Mesothelial cell of epicardium (in vitro differentiated cells): ENCODE measurements at regions not wholly inside any gene's neighbourhood (a gene's known extent, or its start where the extent isn't known, plus 50 kb on each side); places are given as distances from the start of the nearest gene placed in this dataset.

Source experiments
- DNase-seq, 2 experiments: peaks; one replicate each; pipeline ENCODE4 v3.0.0; 2021; ENCODE audit warnings: low spot score in 2 of 2; ENCODE audit not compliant: unreplicated experiment in 2 of 2
- H3K27ac Mint-ChIP-seq: 2 replicates; pipeline ENCODE4 v1.8.0; 2021; ENCODE audit warnings: mixed read lengths
- H3K27me3 Mint-ChIP-seq: 2 replicates; pipeline ENCODE4 v1.8.0; 2021; ENCODE audit warnings: low read depth, mixed read lengths
- H3K36me3 Mint-ChIP-seq: 2 replicates; pipeline ENCODE4 v1.8.0; 2021; ENCODE audit warnings: mixed read lengths
- H3K4me1 Mint-ChIP-seq: 2 replicates; pipeline ENCODE4 v1.8.0; 2021; ENCODE audit warnings: mixed read lengths
- H3K4me3 Mint-ChIP-seq: 2 replicates; pipeline ENCODE4 v1.8.0; 2021; ENCODE audit warnings: mild to moderate bottlenecking, moderate library complexity, mixed read lengths
- H3K9me3 Mint-ChIP-seq: 2 replicates; pipeline ENCODE4 v1.8.0; 2021; ENCODE audit warnings: mixed read lengths
- CTCF ChIP-seq: fragments of 200-600 bp; sonication (generic); IDR thresholded peaks from one replicate; pipeline ENCODE4 v1.5.0; 2021; ENCODE audit warnings: antibody characterized with exemption; ENCODE audit not compliant: unreplicated experiment

GRCh38 chr3:25365636-25366035 is 62.4 kb upstream of the RARB start:
- TF ChIP-seq CTCF, result no peak
- Mint-ChIP-seq H3K27me3 (no peaks in the 10 kb centered on the region), H3K27ac (no peak overlapping the region), H3K36me3 (peaks cover 5% of the 10 kb centered on the region), H3K9me3 (peaks cover 13% of the 10 kb centered on the region), H3K4me3 (no peak overlapping the region), H3K4me1 (peaks cover 20% of the 10 kb centered on the region)
- DNase-seq, result no peak

GRCh38 chr3:25367025-25367424 is 61.0 kb upstream of the RARB start:
- Mint-ChIP-seq H3K36me3 (no peaks in the 10 kb centered on the region), H3K4me1 (peaks cover 13% of the 10 kb centered on the region)

GRCh38 chr3:25372167-25372566 is 55.9 kb upstream of the RARB start:
- TF ChIP-seq CTCF, result no peak

More at GRCh38 chr3:25367025-25367424, 61.0 kb upstream of the RARB start:
- H3K27me3 Mint-ChIP-seq, result no peaks in the 10 kb centered on the region
- TF ChIP-seq CTCF, result no peak
- peaks cover 6% of the 10 kb centered on the region for H3K9me3 Mint-ChIP-seq
- peak overlapping the region; percentile 28 for H3K27ac Mint-ChIP-seq
- no peak overlapping the region for H3K4me3 Mint-ChIP-seq
- no peak for DNase-seq

GRCh38 chr3:25376340-25376739 is 51.7 kb upstream of the RARB start:
- Mint-ChIP-seq H3K36me3 (no peaks in the 10 kb centered on the region), H3K27ac (no peak overlapping the region), H3K4me1 (peaks cover 41% of the 10 kb centered on the region), H3K27me3 (no peaks in the 10 kb centered on the region), H3K4me3 (no peak overlapping the region), H3K9me3 (no peaks in the 10 kb centered on the region)
- DNase-seq, result no peak
- no peak for TF ChIP-seq CTCF

More at GRCh38 chr3:25372167-25372566, 55.9 kb upstream of the RARB start:
- H3K27ac Mint-ChIP-seq, result no peak overlapping the region
- H3K36me3 Mint-ChIP-seq, result no peaks in the 10 kb centered on the region
- H3K9me3 Mint-ChIP-seq, result no peaks in the 10 kb centered on the region
- no peak for DNase-seq
- H3K4me3 Mint-ChIP-seq, result no peak overlapping the region
- H3K4me1 Mint-ChIP-seq, result peaks cover 11% of the 10 kb centered on the region
- H3K27me3 Mint-ChIP-seq, result no peaks in the 10 kb centered on the region

- no peak overlapping the region for H3K27ac Mint-ChIP-seq
- peaks cover 41% of the 10 kb centered on the region for H3K4me1 Mint-ChIP-seq
- H3K36me3 Mint-ChIP-seq, result no peaks in the 10 kb centered on the region
- no peak for TF ChIP-seq CTCF
- H3K9me3 Mint-ChIP-seq, result no peaks in the 10 kb centered on the region
- no peak for DNase-seq
- H3K4me3 Mint-ChIP-seq, result no peak overlapping the region
- H3K27me3 Mint-ChIP-seq, result no peaks in the 10 kb centered on the region
Measured at GRCh38 chr3:25377042-25377441, 51.0 kb upstream of the RARB start.
